LNCAP (cell line): ENCODE measurements at regions not wholly inside any gene's neighbourhood (a gene's known extent, or its start where the extent isn't known, plus 50 kb on each side); places are given as distances from the start of the nearest gene placed in this dataset.

Source experiments
- CTCF ChIP-seq: fragments of 450-650 bp; IDR thresholded peaks from 2 replicates; pipeline ENCODE4 v1.5.1; 2017; ENCODE audit warnings: mild to moderate bottlenecking

- TF ChIP-seq CTCF = no peak
These were observed 105.6 kb upstream of the ZNF366 start for GRCh38 chr5:72612810-72613209.

GRCh38 chr5:72611118-72611730 lies 104.0 kb upstream of the ZNF366 start:
- TF ChIP-seq CTCF = peak; percentile 97

GRCh38 chr5:72608926-72609325 lies 101.7 kb upstream of the ZNF366 start:
- no peak for TF ChIP-seq CTCF

GRCh38 chr5:72608297-72608696 lies 101.1 kb upstream of the ZNF366 start:
- TF ChIP-seq CTCF = no peak

- TF ChIP-seq CTCF = no peak
These were observed 100.2 kb upstream of the ZNF366 start for GRCh38 chr5:72607381-72607780.

GRCh38 chr5:72606525-72606924 lies 99.3 kb upstream of the ZNF366 start:
- no peak for TF ChIP-seq CTCF

- TF ChIP-seq CTCF = no peak
These were observed 98.4 kb upstream of the ZNF366 start for GRCh38 chr5:72605632-72606031.

- TF ChIP-seq CTCF = no peak
These were observed 97.6 kb upstream of the ZNF366 start for GRCh38 chr5:72604798-72605154.
